SK-N-MC (cell line): ENCODE measurements at regions not wholly inside any gene's neighbourhood (a gene's known extent, or its start where the extent isn't known, plus 50 kb on each side); places are given as distances from the start of the nearest gene placed in this dataset.

Experiments used
- DNase-seq: peaks from one replicate; pipeline ENCODE4 v3.0.0-alpha.2; 2011; ENCODE audit warnings: low read depth, low spot score
- H3K27ac ChIP-seq: fragments of 200-600 bp; sonication (generic); 2 replicates; pipeline ENCODE4 v1.5.1; 2016; ENCODE audit warnings: mixed run types
- H3K36me3 ChIP-seq: fragments of 200-600 bp; sonication (generic); 2 replicates; pipeline ENCODE4 v1.6.1; 2017; ENCODE audit warnings: antibody characterized with exemption, low read length, mixed read lengths; ENCODE audit not compliant: insufficient read depth
- H3K4me3 ChIP-seq: fragments of 200-600 bp; sonication (generic); 2 replicates; pipeline ENCODE4 v1.5.1; 2016
- H3K9ac ChIP-seq: fragments of 200-600 bp; sonication (generic); 2 replicates; pipeline ENCODE4 v1.8.0; 2017; ENCODE audit warnings: mixed run types, mixed read lengths; ENCODE audit not compliant: insufficient read length
- H3K9me3 ChIP-seq: fragments of 200-600 bp; sonication (generic); 2 replicates; pipeline ENCODE4 v1.6.1; 2017; ENCODE audit warnings: low read depth, mild to moderate bottlenecking, antibody characterized with exemption, low read length, moderate library complexity, mixed read lengths
- EZH2 ChIP-seq: fragments of 200-600 bp; sonication (generic); IDR thresholded peaks from one replicate; pipeline ENCODE4 v1.6.1; 2017; ENCODE audit warnings: antibody characterized with exemption
- FOXP2 ChIP-seq: optimal IDR thresholded peaks from 2 replicates; pipeline ENCODE3; 2011; ENCODE audit warnings: mild to moderate bottlenecking, moderate library complexity; ENCODE audit not compliant: insufficient read depth; ENCODE audit errors: extremely low read length, control extremely low read depth
- POLR2AphosphoS5 ChIP-seq: IDR thresholded peaks from 2 replicates; pipeline ENCODE4 v1.6.1; 2012; ENCODE audit warnings: mild to moderate bottlenecking, low read depth, low read length, borderline replicate concordance

- DNase-seq: no peak
- H3K4me3 ChIP-seq: no peak overlapping the region
- H3K9ac ChIP-seq: no peak overlapping the region
- TF ChIP-seq EZH2: no peak
- TF ChIP-seq FOXP2: no peak
- TF ChIP-seq POLR2AphosphoS5: no peak
- no peak overlapping the region for H3K27ac ChIP-seq
- H3K36me3 ChIP-seq: no peaks in the 10 kb centered on the region
- H3K9me3 ChIP-seq: peaks cover 5% of the 10 kb centered on the region; the same call in 1 of the 2 replicates
Measured at GRCh38 chr4:126233483-126233882, 918.7 kb downstream of the FAT4 start.

- Histone ChIP-seq H3K27ac (no peak overlapping the region), H3K36me3 (no peaks in the 10 kb centered on the region), H3K9me3 (0 out of 2 replicates have a peak, but pooled peaks cover 5% of the 10 kb centered on the region), H3K9ac (no peak overlapping the region), H3K4me3 (no peak overlapping the region)
- no peak for DNase-seq
- TF ChIP-seq POLR2AphosphoS5 (no peak), EZH2 (no peak), FOXP2 (no peak)
Measured at GRCh38 chr4:126238013-126238412, 923.3 kb downstream of the FAT4 start.

- Histone ChIP-seq H3K4me3 (no peak overlapping the region), H3K9me3 (peaks cover 13% of the 10 kb centered on the region; the same call in 1 of the 2 replicates), H3K27ac (no peak overlapping the region), H3K9ac (no peak overlapping the region), H3K36me3 (no peaks in the 10 kb centered on the region; the same call in 1 of the 2 replicates)
- DNase-seq: no peak
- TF ChIP-seq POLR2AphosphoS5: no peak
- TF ChIP-seq FOXP2: no peak
- no peak for TF ChIP-seq EZH2
Measured at GRCh38 chr4:126241634-126242033, 926.9 kb downstream of the FAT4 start.

- DNase-seq: no peak
- no peak overlapping the region for H3K9ac ChIP-seq
- peaks cover 11% of the 10 kb centered on the region; the same call in 1 of the 2 replicates for H3K9me3 ChIP-seq
- H3K36me3 ChIP-seq: no peaks in the 10 kb centered on the region; the same call in 1 of the 2 replicates
- TF ChIP-seq POLR2AphosphoS5 (no peak; the same call in 1 of the 2 replicates), FOXP2 (no peak), EZH2 (no peak)
- peak overlapping the region; percentile 77 for H3K27ac ChIP-seq
- H3K4me3 ChIP-seq: 0 out of 2 replicates have a peak overlapping the region, but pooled peaks have one; percentile 6
Measured at GRCh38 chr4:126242679-126243390, 928.1 kb downstream of the FAT4 start.

- H3K9ac ChIP-seq: no peak overlapping the region
- H3K9me3 ChIP-seq: peaks cover 8% of the 10 kb centered on the region; the same call in 1 of the 2 replicates
- H3K4me3 ChIP-seq: no peak overlapping the region
- TF ChIP-seq FOXP2 (no peak), EZH2 (no peak), POLR2AphosphoS5 (no peak)
- no peak overlapping the region for H3K27ac ChIP-seq
- no peaks in the 10 kb centered on the region; the same call in 1 of the 2 replicates for H3K36me3 ChIP-seq
- DNase-seq: no peak
Measured at GRCh38 chr4:126247409-126247808, 932.7 kb downstream of the FAT4 start.

- H3K27ac ChIP-seq: no peak overlapping the region
- no peak overlapping the region for H3K4me3 ChIP-seq
- DNase-seq: no peak
- H3K36me3 ChIP-seq: no peaks in the 10 kb centered on the region
- no peak overlapping the region for H3K9ac ChIP-seq
- no peak for TF ChIP-seq POLR2AphosphoS5
- no peaks in the 10 kb centered on the region for H3K9me3 ChIP-seq
Measured at GRCh38 chr4:126250006-126250405, 935.3 kb downstream of the FAT4 start.

GRCh38 chr4:126251169-126251568, 936.4 kb downstream of the FAT4 start:
- Histone ChIP-seq H3K9ac (no peak overlapping the region), H3K27ac (no peak overlapping the region), H3K4me3 (no peak overlapping the region), H3K9me3 (no peaks in the 10 kb centered on the region), H3K36me3 (no peaks in the 10 kb centered on the region)
- DNase-seq: no peak
- TF ChIP-seq EZH2: no peak
- no peak for TF ChIP-seq FOXP2
- TF ChIP-seq POLR2AphosphoS5: no peak

GRCh38 chr4:126262665-126263064, 947.9 kb downstream of the FAT4 start:
- TF ChIP-seq FOXP2 (no peak), EZH2 (no peak), POLR2AphosphoS5 (no peak)
- H3K36me3 ChIP-seq: no peaks in the 10 kb centered on the region
- peak overlapping the region; percentile 37; the same call in 1 of the 2 replicates for H3K4me3 ChIP-seq
- H3K9ac ChIP-seq: peak overlapping the region; percentile 28
- peak overlapping the region; percentile 83 for H3K27ac ChIP-seq
- H3K9me3 ChIP-seq: peaks cover 3% of the 10 kb centered on the region; the same call in 1 of the 2 replicates
- no peak for DNase-seq
